GM06990 (cell line): ENCODE measurements at regions not wholly inside any gene's neighbourhood (a gene's known extent, or its start where the extent isn't known, plus 50 kb on each side); places are given as distances from the start of the nearest gene placed in this dataset.

Source experiments
- DNase-seq: peaks from one replicate; pipeline ENCODE4 v3.0.0-alpha.2; 2011; ENCODE audit not compliant: insufficient read length; ENCODE audit errors: extremely low read depth
- H3K27me3 ChIP-seq: replicated peaks from 2 replicates; pipeline ENCODE4 v1.6.0; 2011; ENCODE audit warnings: low read length; ENCODE audit not compliant: control insufficient read depth, insufficient read depth
- H3K36me3 ChIP-seq: 2 replicates; pipeline ENCODE4 v1.5.1; 2011; ENCODE audit warnings: low read length; ENCODE audit not compliant: control insufficient read depth, insufficient read depth
- H3K4me3 ChIP-seq: replicated peaks from 2 replicates; pipeline ENCODE4 v1.5.1; 2011; ENCODE audit warnings: low read depth, mild to moderate bottlenecking, control low read depth, low read length
- TF ChIP-seq, protein P1 (sequence below): IDR thresholded peaks from 2 replicates; pipeline ENCODE4 v1.5.1; 2011; ENCODE audit warnings: low read length, control low read depth, mild to moderate bottlenecking, inconsistent platforms; ENCODE audit not compliant: insufficient read depth, poor library complexity, severe bottlenecking

DNA sequence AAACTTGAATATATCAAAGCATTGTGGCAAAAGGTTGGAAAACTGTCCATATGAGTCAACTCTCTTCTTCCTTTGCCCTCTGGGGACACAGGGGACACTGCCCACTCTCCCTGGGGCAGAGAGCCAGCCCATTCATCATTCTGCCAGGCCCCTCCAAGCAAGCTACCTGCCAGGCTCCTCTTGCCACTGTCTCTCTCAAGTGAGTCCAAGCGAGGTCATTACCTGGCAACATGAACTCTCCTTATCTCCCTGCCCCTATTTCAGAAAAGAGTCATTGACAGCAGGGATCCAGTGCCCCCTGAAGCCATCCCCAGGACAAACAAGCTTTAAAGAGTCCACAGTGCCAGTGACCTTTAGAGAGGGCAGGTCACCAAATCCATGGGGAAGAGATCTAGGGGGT lies 312.7 kb upstream of the PPARGC1A start:
- TF ChIP-seq, protein P1, sequence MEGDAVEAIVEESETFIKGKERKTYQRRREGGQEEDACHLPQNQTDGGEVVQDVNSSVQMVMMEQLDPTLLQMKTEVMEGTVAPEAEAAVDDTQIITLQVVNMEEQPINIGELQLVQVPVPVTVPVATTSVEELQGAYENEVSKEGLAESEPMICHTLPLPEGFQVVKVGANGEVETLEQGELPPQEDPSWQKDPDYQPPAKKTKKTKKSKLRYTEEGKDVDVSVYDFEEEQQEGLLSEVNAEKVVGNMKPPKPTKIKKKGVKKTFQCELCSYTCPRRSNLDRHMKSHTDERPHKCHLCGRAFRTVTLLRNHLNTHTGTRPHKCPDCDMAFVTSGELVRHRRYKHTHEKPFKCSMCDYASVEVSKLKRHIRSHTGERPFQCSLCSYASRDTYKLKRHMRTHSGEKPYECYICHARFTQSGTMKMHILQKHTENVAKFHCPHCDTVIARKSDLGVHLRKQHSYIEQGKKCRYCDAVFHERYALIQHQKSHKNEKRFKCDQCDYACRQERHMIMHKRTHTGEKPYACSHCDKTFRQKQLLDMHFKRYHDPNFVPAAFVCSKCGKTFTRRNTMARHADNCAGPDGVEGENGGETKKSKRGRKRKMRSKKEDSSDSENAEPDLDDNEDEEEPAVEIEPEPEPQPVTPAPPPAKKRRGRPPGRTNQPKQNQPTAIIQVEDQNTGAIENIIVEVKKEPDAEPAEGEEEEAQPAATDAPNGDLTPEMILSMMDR = no peak
- DNase-seq = no peak
- H3K27me3 ChIP-seq = no peaks in the 10 kb centered on the region; the same call in 1 of the 2 replicates
- no peaks in the 10 kb centered on the region for H3K36me3 ChIP-seq
- H3K4me3 ChIP-seq = no peak overlapping the region

DNA sequence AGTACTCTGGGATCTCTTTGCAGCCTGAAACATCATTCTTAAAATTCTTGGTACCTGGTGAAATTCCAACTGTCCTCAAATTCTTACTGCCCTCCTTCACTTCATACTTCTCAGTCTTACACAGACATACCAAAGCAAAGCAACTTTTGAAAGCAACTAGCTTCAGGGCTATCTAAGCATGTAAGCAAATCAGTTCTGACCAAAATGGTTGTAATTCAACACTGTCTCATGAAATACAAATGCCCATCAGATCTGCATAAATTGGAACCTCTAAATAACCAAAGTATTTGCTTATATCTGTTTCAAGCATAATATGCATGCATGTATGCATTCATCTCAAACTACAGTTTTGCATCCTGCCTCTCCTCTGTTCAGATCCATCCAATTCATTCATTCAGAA lies 308.1 kb upstream of the PPARGC1A start:
- Histone ChIP-seq H3K27me3 (no peaks in the 10 kb centered on the region; the same call in 1 of the 2 replicates), H3K36me3 (no peaks in the 10 kb centered on the region), H3K4me3 (no peak overlapping the region)
- TF ChIP-seq, protein P1 = no peak
- no peak for DNase-seq

DNA sequence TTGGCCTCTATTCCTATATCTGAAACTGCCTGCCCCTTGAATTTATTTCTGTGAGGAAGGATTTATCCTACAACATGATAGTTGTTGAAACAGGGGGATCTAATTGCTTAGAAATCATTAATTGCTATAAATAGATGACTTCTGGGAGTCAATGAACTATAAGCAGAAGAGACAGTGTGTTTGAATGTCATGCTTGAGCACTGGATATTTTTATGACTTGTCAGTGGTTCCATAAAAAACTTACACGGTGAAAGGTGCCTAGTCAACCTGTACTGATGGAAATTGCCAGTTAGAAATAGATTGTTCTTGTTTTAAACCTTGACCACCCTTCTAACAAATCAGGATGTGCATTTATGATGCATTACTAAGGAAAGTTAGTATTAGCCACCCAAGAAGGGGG lies 306.9 kb upstream of the PPARGC1A start:
- H3K36me3 ChIP-seq = no peaks in the 10 kb centered on the region
- TF ChIP-seq, protein P1 = no peak
- H3K27me3 ChIP-seq = no peaks in the 10 kb centered on the region; the same call in 1 of the 2 replicates
- no peak overlapping the region for H3K4me3 ChIP-seq
- no peak for DNase-seq

DNA sequence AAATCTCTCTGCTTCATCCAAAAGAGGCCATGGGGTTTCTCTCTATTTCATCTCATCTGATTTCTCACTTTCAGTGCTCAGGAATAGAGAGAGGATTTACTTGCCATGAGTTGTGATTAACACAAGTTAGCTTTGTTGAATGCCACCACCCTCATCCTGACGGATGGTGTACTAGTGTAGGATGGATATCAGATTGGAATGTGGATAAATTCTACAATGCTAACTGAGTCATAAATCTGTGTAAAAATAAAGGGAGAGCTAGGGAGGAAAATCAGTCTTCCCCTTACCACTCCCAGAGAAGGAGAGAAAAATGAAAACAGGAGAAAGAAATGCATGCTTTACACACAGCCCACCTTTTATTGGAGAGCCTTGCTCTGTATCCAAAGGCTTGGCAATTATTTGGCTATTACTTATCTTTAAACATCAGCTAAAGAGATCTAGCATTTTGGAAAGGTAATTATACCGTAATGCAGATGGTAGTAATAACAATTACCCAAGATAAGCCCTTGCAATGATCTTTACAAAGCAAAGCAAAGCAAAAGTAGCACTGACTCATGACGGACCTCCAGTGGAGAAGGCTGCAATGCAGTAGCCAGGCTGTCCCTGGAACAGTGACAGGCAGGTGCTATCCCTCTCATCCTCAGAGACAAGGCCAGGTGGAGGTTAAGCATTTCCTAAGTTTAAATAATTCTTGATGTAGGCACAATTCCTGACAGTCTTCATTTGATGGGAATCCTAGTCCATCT lies 306.3 kb upstream of the PPARGC1A start:
- TF ChIP-seq, protein P1 = no peak
- no peaks in the 10 kb centered on the region; the same call in 1 of the 2 replicates for H3K27me3 ChIP-seq
- no peak for DNase-seq

DNA sequence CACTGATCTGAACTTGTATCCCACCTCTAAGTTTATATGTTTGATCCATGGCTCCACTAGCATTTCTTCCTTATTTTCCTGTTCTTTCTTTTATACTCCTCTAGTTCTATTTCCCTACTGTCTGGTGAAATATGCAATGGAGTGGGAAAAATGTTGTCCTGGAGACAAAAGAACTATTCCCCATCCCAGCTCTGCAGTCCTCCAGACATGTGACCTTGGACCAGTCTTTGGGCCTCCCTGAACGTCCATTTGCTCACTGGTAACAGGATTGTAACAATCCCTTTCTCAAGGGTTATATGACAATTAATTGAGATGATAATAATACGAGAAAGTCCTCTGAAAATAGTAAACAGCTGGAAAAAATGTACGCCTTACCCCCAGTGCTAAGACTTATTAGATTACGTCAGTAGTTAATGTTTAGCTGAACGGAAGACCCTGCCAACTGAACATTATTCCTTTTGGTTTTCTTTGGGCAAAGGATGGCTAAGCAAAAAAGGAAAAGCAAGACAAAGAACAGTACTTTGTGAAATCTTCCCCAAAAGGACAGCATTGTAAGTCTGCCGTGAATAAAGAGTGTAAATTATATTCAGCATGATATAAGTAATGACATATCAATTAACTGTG lies 302.3 kb upstream of the PPARGC1A start:
- TF ChIP-seq, protein P1 = no peak
- DNase-seq = no peak
- H3K27me3 ChIP-seq = no peaks in the 10 kb centered on the region

More for the DNA sequence above, 306.3 kb upstream of the PPARGC1A start:
- Histone ChIP-seq H3K36me3 (no peaks in the 10 kb centered on the region), H3K4me3 (no peak overlapping the region)

More for the DNA sequence above, 302.3 kb upstream of the PPARGC1A start:
- Histone ChIP-seq H3K36me3 (no peaks in the 10 kb centered on the region), H3K4me3 (no peak overlapping the region)
